CD14-positive monocyte (primary cell): ENCODE measurements at regions not wholly inside any gene's neighbourhood (a gene's known extent, or its start where the extent isn't known, plus 50 kb on each side); places are given as distances from the start of the nearest gene placed in this dataset.

ENCODE experiments used
- DNase-seq, 3 donors: peaks; one replicate each; pipeline ENCODE4 v3.0.0-alpha.2; 2011 to 2022
- H2AFZ ChIP-seq: 2 replicates; pipeline ENCODE4 v1.6.0; 2012; ENCODE audit warnings: mild to moderate bottlenecking, low read depth, low read length, inconsistent platforms; ENCODE audit not compliant: insufficient read depth, poor library complexity, severe bottlenecking
- H3K27ac ChIP-seq, 2 donors: 1 replicate in 1 of 2; 2 replicates in 1 of 2; pipeline ENCODE4 v1.5.1; 2012 to 2013; ENCODE audit warnings: low read length in 2 of 2, control low read depth in 1 of 2, inconsistent platforms in 1 of 2, low read depth in 1 of 2, mild to moderate bottlenecking in 1 of 2
- H3K27me3 ChIP-seq, 2 donors: one replicate each; pipeline versions ENCODE4 v1.6.0 to v1.6.1; 2011 to 2013; ENCODE audit warnings: low read length in 2 of 2; ENCODE audit not compliant: control insufficient read depth in 2 of 2, insufficient read depth in 2 of 2
- H3K36me3 ChIP-seq, 2 donors: replicated peaks in 1 of 2; 1 replicate in 1 of 2; 2 replicates in 1 of 2; pipeline versions ENCODE4 v1.5.1 to v1.6.1; 2012 to 2013; ENCODE audit warnings: low read length in 2 of 2, control low read depth in 1 of 2, inconsistent platforms in 1 of 2, mild to moderate bottlenecking in 1 of 2; ENCODE audit not compliant: insufficient read depth in 2 of 2, control insufficient read depth in 1 of 2
- H3K4me1 ChIP-seq, 2 donors: 1 replicate in 1 of 2; 2 replicates in 1 of 2; pipeline versions ENCODE4 v1.5.1 to v1.6.1; 2012 to 2013; ENCODE audit warnings: low read length in 2 of 2, control low read depth in 1 of 2, inconsistent platforms in 1 of 2, mild to moderate bottlenecking in 1 of 2, moderate library complexity in 1 of 2; ENCODE audit not compliant: insufficient read depth in 2 of 2, control insufficient read depth in 1 of 2
- H3K4me2 ChIP-seq: replicated peaks from 2 replicates; pipeline ENCODE3; 2012; ENCODE audit warnings: low read length, moderate library complexity, mild to moderate bottlenecking; ENCODE audit not compliant: poor library complexity, severe bottlenecking; ENCODE audit errors: extremely low read depth
- H3K4me3 ChIP-seq, 3 experiments: fragments of 200-600 bp in 1 of 3; sonication (generic) in 1 of 3; replicated peaks in 1 of 3; 1 replicate in 2 of 3; 2 replicates in 1 of 3; pipeline ENCODE4 v1.5.1; 2011 to 2013; ENCODE audit warnings: low read length in 3 of 3, mild to moderate bottlenecking in 3 of 3, control low read depth in 2 of 3, low read depth in 2 of 3, inconsistent platforms in 1 of 3, moderate library complexity in 1 of 3
- H3K79me2 ChIP-seq: 2 replicates; pipeline ENCODE4 v1.6.0; 2012; ENCODE audit warnings: mild to moderate bottlenecking, control low read depth, inconsistent platforms, low read length, moderate library complexity; ENCODE audit not compliant: insufficient read depth
- H3K9ac ChIP-seq: 2 replicates; pipeline ENCODE4 v1.6.0; 2017; ENCODE audit warnings: low read length, mild to moderate bottlenecking; ENCODE audit not compliant: insufficient read depth, poor library complexity, severe bottlenecking
- H3K9me3 ChIP-seq, 2 donors: replicated peaks in 1 of 2; 1 replicate in 1 of 2; 2 replicates in 1 of 2; pipeline versions ENCODE4 v1.5.1 to v1.6.1; 2012 to 2013; ENCODE audit warnings: low read length in 2 of 2, control low read depth in 1 of 2; ENCODE audit not compliant: control insufficient read depth in 1 of 2, insufficient read depth in 1 of 2
- H4K20me1 ChIP-seq: 2 replicates; pipeline ENCODE4 v1.6.0; 2012; ENCODE audit warnings: mild to moderate bottlenecking, low read length, control low read depth, moderate library complexity; ENCODE audit not compliant: insufficient read depth
- H3K27ac Mint-ChIP-seq, 7 donors: one replicate each; pipeline ENCODE4 v1.8.0; 2020; ENCODE audit warnings: mild to moderate bottlenecking in 7 of 7, mixed read lengths in 7 of 7, moderate library complexity in 6 of 7, inconsistent platforms in 2 of 7
- H3K27me3 Mint-ChIP-seq, 3 donors: one replicate each; pipeline ENCODE4 v1.8.0; 2021 to 2022; ENCODE audit warnings: low read depth in 3 of 3, mild to moderate bottlenecking in 3 of 3, mixed read lengths in 3 of 3, moderate library complexity in 3 of 3, inconsistent platforms in 1 of 3
- H3K36me3 Mint-ChIP-seq, 2 donors: one replicate each; pipeline ENCODE4 v1.8.0; 2020; ENCODE audit warnings: mixed read lengths in 2 of 2, inconsistent platforms in 1 of 2, mild to moderate bottlenecking in 1 of 2
- H3K4me1 Mint-ChIP-seq: one replicate; pipeline ENCODE4 v1.8.0; 2020; ENCODE audit warnings: mild to moderate bottlenecking, mixed read lengths
- H3K4me3 Mint-ChIP-seq, 2 donors: one replicate each; pipeline ENCODE4 v1.8.0; 2020; ENCODE audit warnings: mild to moderate bottlenecking in 2 of 2, mixed read lengths in 2 of 2, moderate library complexity in 1 of 2
- H3K9me3 Mint-ChIP-seq, 7 donors: one replicate each; pipeline ENCODE4 v1.8.0; 2020 to 2022; ENCODE audit warnings: mixed read lengths in 7 of 7, mild to moderate bottlenecking in 6 of 7, moderate library complexity in 6 of 7, inconsistent platforms in 2 of 7
- WGBS: methylation state at CpG from one replicate; pipeline ENCODE4 v1.1.5; 2013; ENCODE audit warnings: missing lambda C conversion rate; ENCODE audit not compliant: insufficient coverage; 5-methylcytosine and 5-hydroxymethylcytosine counted together
- intact Hi-C, 2 donors: fragments of 100-400 bp; cut with micrococcal nuclease; formaldehyde crosslinking; loops; one replicate each; pipeline versions ENCODE4 v1.15.0 to v1.15.1; 2023
- TF ChIP-seq, protein P1 (sequence below): fragments of 200-600 bp; IDR thresholded peaks from one replicate; pipeline ENCODE4 v1.8.0; 2022; ENCODE audit warnings: antibody characterized with exemption, mild to moderate bottlenecking

DNA sequence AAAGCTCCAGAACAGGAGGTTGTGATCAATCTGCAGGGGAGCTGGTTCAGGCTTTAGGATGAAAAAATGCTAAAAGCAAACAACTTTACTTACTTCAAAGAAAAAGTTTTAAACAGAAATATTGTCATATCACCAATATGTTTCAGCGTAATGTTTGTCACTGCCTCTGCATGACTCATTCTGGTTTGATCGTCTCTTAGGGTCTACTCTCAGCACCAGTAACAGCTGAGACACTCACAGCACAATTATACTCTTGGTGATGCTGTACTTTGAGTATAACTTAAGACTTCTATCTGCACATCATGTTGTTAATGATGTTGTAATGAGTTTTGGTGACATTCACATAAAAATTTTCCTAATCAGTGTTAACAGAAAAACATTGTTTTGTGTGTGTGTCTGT, 665.4 kb downstream of the EPM2A start:
- Mint-ChIP-seq H3K27me3 (peaks cover 0 to 3% (median 2%) of the 10 kb centered on the region in 3 donors), H3K27ac (no peak overlapping the region), H3K4me3 (no peak overlapping the region), H3K36me3 (no peaks in the 10 kb centered on the region), H3K4me1 (no peaks in the 10 kb centered on the region), H3K9me3 (peaks cover 1 to 12% (median 5%) of the 10 kb centered on the region in 7 donors)
- H3K36me3 ChIP-seq = no peaks in the 10 kb centered on the region
- no peaks in the 10 kb centered on the region for H3K27me3 ChIP-seq
- no peak overlapping the region for H3K27ac ChIP-seq
- no peaks in the 10 kb centered on the region for H3K4me1 ChIP-seq
- no peaks in the 10 kb centered on the region for H4K20me1 ChIP-seq
- no peak overlapping the region for H3K4me2 ChIP-seq
- TF ChIP-seq, protein P1, sequence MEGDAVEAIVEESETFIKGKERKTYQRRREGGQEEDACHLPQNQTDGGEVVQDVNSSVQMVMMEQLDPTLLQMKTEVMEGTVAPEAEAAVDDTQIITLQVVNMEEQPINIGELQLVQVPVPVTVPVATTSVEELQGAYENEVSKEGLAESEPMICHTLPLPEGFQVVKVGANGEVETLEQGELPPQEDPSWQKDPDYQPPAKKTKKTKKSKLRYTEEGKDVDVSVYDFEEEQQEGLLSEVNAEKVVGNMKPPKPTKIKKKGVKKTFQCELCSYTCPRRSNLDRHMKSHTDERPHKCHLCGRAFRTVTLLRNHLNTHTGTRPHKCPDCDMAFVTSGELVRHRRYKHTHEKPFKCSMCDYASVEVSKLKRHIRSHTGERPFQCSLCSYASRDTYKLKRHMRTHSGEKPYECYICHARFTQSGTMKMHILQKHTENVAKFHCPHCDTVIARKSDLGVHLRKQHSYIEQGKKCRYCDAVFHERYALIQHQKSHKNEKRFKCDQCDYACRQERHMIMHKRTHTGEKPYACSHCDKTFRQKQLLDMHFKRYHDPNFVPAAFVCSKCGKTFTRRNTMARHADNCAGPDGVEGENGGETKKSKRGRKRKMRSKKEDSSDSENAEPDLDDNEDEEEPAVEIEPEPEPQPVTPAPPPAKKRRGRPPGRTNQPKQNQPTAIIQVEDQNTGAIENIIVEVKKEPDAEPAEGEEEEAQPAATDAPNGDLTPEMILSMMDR = no peak
- no peak overlapping the region for H3K4me3 ChIP-seq
- DNase-seq = no peak
- H3K79me2 ChIP-seq = no peaks in the 10 kb centered on the region
- no peak overlapping the region for H2AFZ ChIP-seq
- intact Hi-C loops = no loop called here
- WGBS = 100% methylated on average over 1 of the region's 2 CpGs
- peaks cover 0 to 2% of the 10 kb centered on the region in 2 donors for H3K9me3 ChIP-seq
- no peak overlapping the region for H3K9ac ChIP-seq

DNA sequence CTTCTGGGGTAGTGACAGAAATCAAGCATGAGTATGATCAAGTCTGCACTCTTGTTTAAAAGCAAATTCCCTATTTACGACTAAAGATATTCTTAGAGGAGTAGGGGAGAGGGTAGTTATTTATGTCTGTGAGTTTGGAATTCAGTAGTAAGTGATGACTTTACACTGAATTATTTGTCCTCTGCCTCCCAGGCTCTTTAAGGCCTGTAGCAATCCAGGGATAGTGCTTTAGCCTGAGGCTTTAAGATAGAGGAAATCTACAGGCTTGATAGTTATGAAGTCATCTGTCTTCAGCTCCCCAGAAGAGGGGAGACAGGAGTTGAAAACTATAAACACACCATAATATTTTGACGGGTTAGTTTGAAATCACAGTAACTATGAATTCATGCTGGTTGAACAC, 664.5 kb downstream of the EPM2A start:
- no peaks in the 10 kb centered on the region for H3K4me1 Mint-ChIP-seq
- no peak overlapping the region for H3K27ac Mint-ChIP-seq
- peaks cover 0 to 2% (median 2%) of the 10 kb centered on the region in 3 donors for H3K27me3 Mint-ChIP-seq
- no peak for DNase-seq
- no peaks in the 10 kb centered on the region for H3K36me3 ChIP-seq
- H3K4me2 ChIP-seq = no peak overlapping the region
- H3K79me2 ChIP-seq = no peaks in the 10 kb centered on the region
- intact Hi-C loops = no loop called here
- no peaks in the 10 kb centered on the region for H3K36me3 Mint-ChIP-seq
- no peak overlapping the region for H3K27ac ChIP-seq
- no peaks in the 10 kb centered on the region for H3K4me1 ChIP-seq
- no peaks in the 10 kb centered on the region for H4K20me1 ChIP-seq
- WGBS = no CpG with 5 or more reads among the region's 2 CpGs
- no peak overlapping the region for H3K9ac ChIP-seq
- H3K4me3 ChIP-seq = no peak overlapping the region
- peaks cover 0 to 2% of the 10 kb centered on the region in 2 donors for H3K9me3 ChIP-seq
- TF ChIP-seq, protein P1 = no peak
- no peak overlapping the region for H3K4me3 Mint-ChIP-seq
- peaks cover 1 to 16% (median 8%) of the 10 kb centered on the region in 7 donors for H3K9me3 Mint-ChIP-seq
- no peak overlapping the region for H2AFZ ChIP-seq
- H3K27me3 ChIP-seq = no peaks in the 10 kb centered on the region
